K562 (cell line): ENCODE measurements at regions not wholly inside any gene's neighbourhood (a gene's known extent, or its start where the extent isn't known, plus 50 kb on each side); places are given as distances from the start of the nearest gene placed in this dataset.

Experiments used
- E2F5 ChIP-seq: sonication (generic); formaldehyde crosslinking; IDR thresholded peaks from 2 replicates; pipeline ENCODE4 v1.8.0; 2022; ENCODE audit warnings: mild to moderate bottlenecking, missing genetic modification reagents
- MYNN ChIP-seq, 2 experiments: sonication (generic); formaldehyde crosslinking in 1 of 2; IDR thresholded peaks; 2 replicates each; pipeline versions ENCODE4 v1.5.0 to v1.6.1; 2016 to 2020; ENCODE audit warnings: antibody characterized with exemption in 1 of 2, missing genetic modification reagents in 1 of 2
- NCOA2 ChIP-seq, 2 experiments: fragments of 450-650 bp; IDR thresholded peaks; 2 replicates each; pipeline ENCODE4 v1.6.1; 2018; ENCODE audit warnings: mild to moderate bottlenecking in 2 of 2, moderate library complexity in 1 of 2; ENCODE audit not compliant: partially characterized antibody in 2 of 2
- NFE2L1 ChIP-seq: fragments of 450-650 bp; IDR thresholded peaks from 2 replicates; pipeline ENCODE4 v1.6.1; 2016; ENCODE audit warnings: missing genetic modification characterization, low read depth, mild to moderate bottlenecking, missing compliant biosample characterization, moderate library complexity, borderline replicate concordance
- NRF1 ChIP-seq, 2 experiments: fragments of 450-650 bp; IDR thresholded peaks in 1 of 2; conservative IDR thresholded peaks in 1 of 2; 2 replicates each; pipeline ENCODE4 v1.6.1; 2014; ENCODE audit warnings: mild to moderate bottlenecking in 2 of 2
- PHF8 ChIP-seq: fragments of 200-600 bp; sonication (generic); IDR thresholded peaks from 2 replicates; pipeline ENCODE4 v1.6.1; 2012; ENCODE audit warnings: mixed run types, mild to moderate bottlenecking, inconsistent platforms, low read length, moderate library complexity, borderline replicate concordance
- TBL1XR1 ChIP-seq, 2 experiments: IDR thresholded peaks; 2 replicates each; pipeline ENCODE4 v1.6.1; 2012; ENCODE audit warnings: improper control_type of control experiment in 2 of 2, low read length in 2 of 2, mild to moderate bottlenecking in 1 of 2
- ZBTB9 ChIP-seq: fragments of 450-650 bp; formaldehyde crosslinking; IDR thresholded peaks from 2 replicates; pipeline ENCODE4 v1.4.0; 2020; ENCODE audit warnings: mild to moderate bottlenecking, moderate library complexity
- ZNF140 ChIP-seq: fragments of 250-450 bp; sonication (Bioruptor Pico); IDR thresholded peaks from 2 replicates; pipeline ENCODE4 v1.8.0; 2021; ENCODE audit warnings: moderate library complexity, mild to moderate bottlenecking, inconsistent platforms
- ZNF175 ChIP-seq: fragments of 200-800 bp; sonication (Bioruptor generic); IDR thresholded peaks from 2 replicates; pipeline ENCODE4 v1.6.1; 2016; ENCODE audit warnings: low read depth, mild to moderate bottlenecking, missing genetic modification characterization, missing compliant biosample characterization
- TF ChIP-seq, protein P1 (sequence below): fragments of 450-650 bp; IDR thresholded peaks from 2 replicates; pipeline ENCODE4 v1.6.1; 2016; ENCODE audit warnings: mild to moderate bottlenecking
- TF ChIP-seq, protein P2 (sequence below), 2 experiments: fragments of 450-650 bp; formaldehyde crosslinking in 1 of 2; IDR thresholded peaks; 2 replicates each; pipeline versions ENCODE4 v1.4.0 to v1.6.1; 2014 to 2020; ENCODE audit warnings: mild to moderate bottlenecking in 2 of 2, borderline replicate concordance in 1 of 2, low read depth in 1 of 2

- no peak for TF ChIP-seq ZBTB9
- TF ChIP-seq, protein P1, sequence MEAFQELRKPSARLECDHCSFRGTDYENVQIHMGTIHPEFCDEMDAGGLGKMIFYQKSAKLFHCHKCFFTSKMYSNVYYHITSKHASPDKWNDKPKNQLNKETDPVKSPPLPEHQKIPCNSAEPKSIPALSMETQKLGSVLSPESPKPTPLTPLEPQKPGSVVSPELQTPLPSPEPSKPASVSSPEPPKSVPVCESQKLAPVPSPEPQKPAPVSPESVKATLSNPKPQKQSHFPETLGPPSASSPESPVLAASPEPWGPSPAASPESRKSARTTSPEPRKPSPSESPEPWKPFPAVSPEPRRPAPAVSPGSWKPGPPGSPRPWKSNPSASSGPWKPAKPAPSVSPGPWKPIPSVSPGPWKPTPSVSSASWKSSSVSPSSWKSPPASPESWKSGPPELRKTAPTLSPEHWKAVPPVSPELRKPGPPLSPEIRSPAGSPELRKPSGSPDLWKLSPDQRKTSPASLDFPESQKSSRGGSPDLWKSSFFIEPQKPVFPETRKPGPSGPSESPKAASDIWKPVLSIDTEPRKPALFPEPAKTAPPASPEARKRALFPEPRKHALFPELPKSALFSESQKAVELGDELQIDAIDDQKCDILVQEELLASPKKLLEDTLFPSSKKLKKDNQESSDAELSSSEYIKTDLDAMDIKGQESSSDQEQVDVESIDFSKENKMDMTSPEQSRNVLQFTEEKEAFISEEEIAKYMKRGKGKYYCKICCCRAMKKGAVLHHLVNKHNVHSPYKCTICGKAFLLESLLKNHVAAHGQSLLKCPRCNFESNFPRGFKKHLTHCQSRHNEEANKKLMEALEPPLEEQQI, result peak; percentile 26; the same call in 1 of the 2 replicates
- no peak for TF ChIP-seq NCOA2 (IDR thresholded peaks at IDR 0.05; ENCODE audit: partially characterized antibody in 2 of 2)
- no peak for TF ChIP-seq PHF8
- TF ChIP-seq ZNF140, result no peak
- TF ChIP-seq NRF1 (conservative IDR thresholded peaks at IDR 0.05 in 1 of 2, IDR thresholded peaks at IDR 0.05 in 1 of 2), result 0 out of 4 replicates have a peak, but pooled peaks of 1 of the 2 experiments have one; percentile 4
- no peak for TF ChIP-seq TBL1XR1 (IDR thresholded peaks at IDR 0.05; ENCODE audit: low read length in 2 of 2)
- TF ChIP-seq MYNN (IDR thresholded peaks at IDR 0.05), result no peak
- no peak for TF ChIP-seq MYNN (CRISPR knock-in tag; IDR thresholded peaks at IDR 0.05)
- no peak for TF ChIP-seq NFE2L1 (tag)
- TF ChIP-seq ZNF175 (CRISPR knock-in tag), result 0 out of 2 replicates have a peak, but pooled peaks have one; percentile 53
- TF ChIP-seq, protein P2, sequence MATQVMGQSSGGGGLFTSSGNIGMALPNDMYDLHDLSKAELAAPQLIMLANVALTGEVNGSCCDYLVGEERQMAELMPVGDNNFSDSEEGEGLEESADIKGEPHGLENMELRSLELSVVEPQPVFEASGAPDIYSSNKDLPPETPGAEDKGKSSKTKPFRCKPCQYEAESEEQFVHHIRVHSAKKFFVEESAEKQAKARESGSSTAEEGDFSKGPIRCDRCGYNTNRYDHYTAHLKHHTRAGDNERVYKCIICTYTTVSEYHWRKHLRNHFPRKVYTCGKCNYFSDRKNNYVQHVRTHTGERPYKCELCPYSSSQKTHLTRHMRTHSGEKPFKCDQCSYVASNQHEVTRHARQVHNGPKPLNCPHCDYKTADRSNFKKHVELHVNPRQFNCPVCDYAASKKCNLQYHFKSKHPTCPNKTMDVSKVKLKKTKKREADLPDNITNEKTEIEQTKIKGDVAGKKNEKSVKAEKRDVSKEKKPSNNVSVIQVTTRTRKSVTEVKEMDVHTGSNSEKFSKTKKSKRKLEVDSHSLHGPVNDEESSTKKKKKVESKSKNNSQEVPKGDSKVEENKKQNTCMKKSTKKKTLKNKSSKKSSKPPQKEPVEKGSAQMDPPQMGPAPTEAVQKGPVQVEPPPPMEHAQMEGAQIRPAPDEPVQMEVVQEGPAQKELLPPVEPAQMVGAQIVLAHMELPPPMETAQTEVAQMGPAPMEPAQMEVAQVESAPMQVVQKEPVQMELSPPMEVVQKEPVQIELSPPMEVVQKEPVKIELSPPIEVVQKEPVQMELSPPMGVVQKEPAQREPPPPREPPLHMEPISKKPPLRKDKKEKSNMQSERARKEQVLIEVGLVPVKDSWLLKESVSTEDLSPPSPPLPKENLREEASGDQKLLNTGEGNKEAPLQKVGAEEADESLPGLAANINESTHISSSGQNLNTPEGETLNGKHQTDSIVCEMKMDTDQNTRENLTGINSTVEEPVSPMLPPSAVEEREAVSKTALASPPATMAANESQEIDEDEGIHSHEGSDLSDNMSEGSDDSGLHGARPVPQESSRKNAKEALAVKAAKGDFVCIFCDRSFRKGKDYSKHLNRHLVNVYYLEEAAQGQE (IDR thresholded peaks at IDR 0.05; ENCODE audit: borderline replicate concordance), result no peak
- TF ChIP-seq, protein P2 (CRISPR knock-in tag; IDR thresholded peaks at IDR 0.05; ENCODE audit: low read depth), result no peak
- TF ChIP-seq E2F5 (CRISPR knock-in tag), result no peak
Observed at GRCh38 chr3:138890555-138891187, 55.9 kb upstream of the PIK3CB start (continued).
